DMS114 treated with DMSO at 0.1 percent for 48 hours (cell line): ENCODE measurements at regions not wholly inside any gene's neighbourhood (a gene's known extent, or its start where the extent isn't known, plus 50 kb on each side); places are given as distances from the start of the nearest gene placed in this dataset.
"Not testable (repeated sequence)": the region's sequence is repeated elsewhere in the genome, so short reads cannot be mapped to it uniquely, and the experiment has no call there.

Experiments used
- DNase-seq: peaks from one replicate; lab custom pipeline; 2025; ENCODE audit not compliant: unreplicated experiment; lab: John Stamatoyannopoulos, UW

DNA sequence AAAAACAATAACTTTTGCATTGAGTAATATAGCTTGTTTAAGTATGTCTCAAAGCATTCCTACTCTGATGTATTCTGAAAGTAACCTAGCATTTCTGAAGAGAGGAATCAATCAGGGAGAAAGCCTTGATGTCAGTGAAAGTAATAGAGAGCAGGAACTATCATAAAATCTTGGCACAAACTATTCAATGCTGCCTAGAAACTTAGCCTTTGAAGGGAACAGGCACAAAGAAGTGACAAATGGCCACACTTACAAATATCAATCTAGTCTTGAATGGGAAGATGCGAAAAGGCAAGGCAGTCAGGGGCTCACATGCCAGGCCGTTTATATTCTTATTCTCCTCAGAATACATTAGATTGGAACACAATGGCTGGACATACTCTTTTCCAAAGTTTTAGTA is 576.5 kb upstream of the ANO3 start:
- no peak for DNase-seq

DNA sequence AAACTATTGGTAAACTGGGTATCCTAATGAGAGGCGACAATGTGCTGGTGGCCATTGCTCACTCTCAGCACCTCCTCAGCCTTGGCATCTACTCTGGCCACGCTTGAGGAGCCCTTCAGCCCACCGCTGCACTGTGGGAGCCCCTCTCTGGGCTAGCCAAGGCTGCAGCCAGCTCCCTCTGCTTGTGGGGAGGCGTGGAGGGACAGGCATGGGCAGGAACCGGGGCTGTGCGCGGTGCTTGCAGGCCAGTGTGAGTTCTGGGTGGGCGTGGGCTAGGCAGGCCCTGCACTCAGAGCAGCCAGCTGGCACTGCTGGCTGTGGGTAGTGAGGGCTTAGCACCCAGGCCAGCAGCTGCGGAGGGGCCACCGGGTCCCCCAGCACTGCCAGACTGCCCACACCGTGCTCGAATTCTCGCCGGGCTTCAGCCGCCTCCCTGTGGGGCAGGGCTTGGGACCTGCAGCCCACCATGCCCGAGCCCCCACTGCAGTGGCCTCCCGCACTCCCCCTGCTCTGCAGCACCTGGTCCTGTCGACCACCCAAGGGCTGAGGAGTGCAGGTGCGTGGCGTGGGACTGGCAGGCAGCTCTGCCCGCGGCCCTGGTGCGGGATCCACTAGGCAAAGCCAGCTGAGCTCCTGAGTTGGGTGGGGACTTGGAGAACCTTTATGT is 575.9 kb upstream of the ANO3 start:
- no peak for DNase-seq

DNA sequence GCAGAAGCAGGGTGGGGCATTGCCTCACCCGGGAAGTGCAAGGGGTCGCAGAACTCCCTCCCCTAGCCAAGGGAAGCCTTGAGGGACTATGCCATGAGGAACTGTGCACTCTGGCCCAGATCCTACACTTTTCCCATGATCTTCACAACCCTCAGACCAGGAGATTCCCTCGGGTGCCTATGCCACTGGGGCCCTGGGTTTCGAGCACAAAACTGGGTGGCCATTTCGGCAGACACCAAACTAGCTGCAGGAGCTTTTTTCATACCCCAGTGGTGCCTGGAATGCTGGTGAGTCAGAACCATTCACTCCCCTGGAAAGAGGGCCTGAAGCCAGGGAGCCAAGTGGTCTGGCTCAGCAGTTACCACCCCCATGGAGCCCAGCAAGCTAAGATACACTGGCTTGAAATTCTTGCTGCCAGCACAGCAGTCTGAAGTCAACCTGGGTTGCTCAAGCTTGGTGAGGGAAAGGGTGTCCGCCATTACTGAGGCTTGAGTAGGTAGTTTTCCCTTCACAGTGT is 573.7 kb upstream of the ANO3 start:
- no peak for DNase-seq

DNA sequence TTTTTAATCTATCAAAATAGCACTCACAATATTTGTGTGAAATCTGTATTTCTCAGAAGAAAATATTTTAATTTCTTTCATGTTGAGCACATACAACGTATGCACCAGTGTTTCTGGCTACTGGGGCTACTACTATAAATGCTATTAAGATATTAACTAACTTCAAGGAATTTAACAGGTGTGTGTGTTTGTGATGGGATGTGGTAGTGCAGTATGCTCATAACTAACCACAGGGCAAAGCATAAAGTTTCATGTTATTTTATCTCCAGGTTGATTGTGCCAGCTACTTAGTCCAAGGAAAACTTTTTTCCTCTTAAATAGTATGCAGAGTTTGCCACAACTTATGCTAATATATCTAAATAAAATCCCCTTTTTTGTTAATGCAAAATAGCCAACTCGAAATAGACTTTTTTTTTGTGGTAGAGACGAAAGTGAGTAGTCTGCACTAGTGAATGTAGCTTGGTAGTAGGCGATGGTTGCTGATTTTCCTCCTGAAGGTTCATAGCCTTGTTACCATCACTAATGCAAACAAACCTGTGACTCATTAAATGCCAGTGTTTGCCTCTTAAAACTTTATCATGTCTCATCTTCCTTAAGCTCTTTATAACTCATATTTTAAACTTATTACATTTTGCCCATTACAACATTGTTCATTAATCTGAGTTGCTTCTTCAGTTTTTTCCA is 565.5 kb upstream of the ANO3 start:
- no peak for DNase-seq

DNA sequence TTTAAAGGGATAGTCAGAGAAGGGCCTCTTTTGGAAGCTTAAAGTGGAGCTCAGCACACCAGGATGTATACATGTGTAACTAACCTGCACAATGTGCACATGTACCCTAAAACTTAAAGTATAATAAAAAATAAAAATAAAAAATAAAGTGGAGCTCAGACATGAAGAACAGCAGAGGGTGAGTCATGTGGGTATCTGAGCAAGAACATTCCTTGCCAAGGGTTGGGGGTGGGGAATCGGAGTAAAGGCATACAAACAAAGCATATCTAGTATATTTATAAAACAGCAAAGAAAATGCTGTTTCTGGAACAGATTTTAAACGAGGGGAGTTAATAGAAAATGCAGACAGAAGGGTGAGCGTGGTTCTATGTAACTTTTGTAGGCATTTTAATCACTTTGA is 562.6 kb upstream of the ANO3 start:
- DNase-seq, result no peak

DNA sequence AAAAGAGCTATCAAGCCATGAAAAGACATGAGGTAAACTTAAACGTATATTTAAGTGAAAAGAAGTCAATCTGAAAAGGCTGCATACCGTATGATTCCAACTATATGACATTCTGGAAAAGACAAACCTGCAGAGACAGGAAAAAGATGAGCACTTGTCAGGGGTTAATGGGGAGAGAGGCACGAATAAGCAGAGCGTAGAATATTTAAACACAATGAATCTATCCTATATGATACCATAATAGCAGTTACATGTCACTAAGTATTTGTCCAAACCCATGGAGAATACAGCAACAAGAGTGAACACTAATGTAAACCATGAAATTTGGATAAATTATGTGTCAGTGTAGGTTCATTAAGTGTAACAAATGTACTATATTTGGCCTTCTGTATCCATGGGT is 560.3 kb upstream of the ANO3 start:
- no peak for DNase-seq

DNA sequence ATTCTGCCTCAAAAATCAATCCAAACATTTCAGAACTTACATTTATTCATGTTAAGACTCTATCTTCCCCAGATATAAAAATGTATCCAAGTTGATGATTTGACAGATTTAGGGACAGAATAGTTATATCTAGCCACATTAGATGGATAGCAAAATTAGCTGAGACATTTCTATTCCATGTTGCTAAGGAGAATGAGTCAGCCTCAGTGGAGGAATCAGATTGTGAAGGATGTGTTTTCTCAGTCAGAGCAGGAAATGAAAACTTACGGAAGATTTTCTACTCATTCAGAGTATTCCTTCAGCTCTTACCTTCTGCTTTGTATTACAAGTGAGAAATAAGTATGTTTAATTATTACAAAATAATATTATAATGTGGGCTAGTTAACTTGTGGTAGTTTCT is 556.3 kb upstream of the ANO3 start:
- DNase-seq, result no peak

DNA sequence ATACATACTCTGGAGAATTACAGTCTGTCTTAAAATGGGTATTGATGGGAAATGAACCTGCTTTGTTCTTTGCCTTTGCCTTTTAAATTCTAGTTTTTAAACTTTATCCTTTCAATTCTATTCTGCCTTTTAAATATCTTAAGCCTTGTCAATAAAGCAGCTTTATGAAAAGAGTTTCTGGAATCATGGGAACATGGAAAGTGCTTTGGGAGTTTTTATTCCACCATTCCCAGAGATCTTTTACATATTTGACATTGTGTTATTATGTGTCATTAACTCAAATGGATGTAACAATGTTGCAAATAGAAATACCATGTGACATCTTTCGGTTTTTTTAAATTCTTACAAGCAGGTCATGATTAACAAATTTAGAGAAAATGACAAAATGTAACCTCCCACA is 555.7 kb upstream of the ANO3 start:
- DNase-seq, result no peak

DNA sequence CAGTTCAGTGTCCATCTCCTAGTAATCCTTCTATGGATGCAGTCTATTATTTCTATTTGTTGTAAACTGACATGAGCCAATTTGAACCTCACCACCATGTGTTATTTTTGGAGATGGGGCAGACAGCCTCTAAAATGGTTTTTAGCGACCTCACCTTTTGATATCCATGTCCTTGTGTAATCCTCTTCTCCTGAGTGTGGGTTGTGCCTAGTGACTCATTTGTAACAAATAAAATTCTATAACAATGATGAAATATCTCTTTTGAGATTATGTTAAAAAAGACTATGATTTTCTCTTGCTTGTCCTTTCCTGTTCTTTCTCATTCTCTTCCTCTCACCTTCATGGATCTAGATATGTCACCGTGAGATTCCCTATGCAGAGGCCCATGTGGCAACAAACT is 554.6 kb upstream of the ANO3 start:
- DNase-seq, result no peak

DNA sequence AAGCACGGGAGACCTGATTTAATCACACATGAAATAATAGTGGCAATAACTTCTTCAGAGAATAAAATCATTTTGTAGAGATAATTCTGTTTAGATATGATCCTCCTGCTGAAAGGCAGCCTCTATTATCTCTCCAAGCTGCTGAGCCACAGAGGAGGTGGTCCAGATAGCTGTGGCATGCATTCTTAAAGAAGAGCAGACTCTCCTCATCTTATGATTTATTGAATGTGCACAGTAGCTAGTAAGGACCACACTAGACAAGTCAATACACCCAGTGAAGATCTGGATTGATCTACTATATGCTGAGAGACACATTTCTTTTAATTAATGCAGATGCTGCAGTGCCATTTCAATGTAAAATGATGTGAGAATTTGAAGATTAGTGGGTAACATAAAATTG is 552.9 kb upstream of the ANO3 start:
- no peak for DNase-seq

DNA sequence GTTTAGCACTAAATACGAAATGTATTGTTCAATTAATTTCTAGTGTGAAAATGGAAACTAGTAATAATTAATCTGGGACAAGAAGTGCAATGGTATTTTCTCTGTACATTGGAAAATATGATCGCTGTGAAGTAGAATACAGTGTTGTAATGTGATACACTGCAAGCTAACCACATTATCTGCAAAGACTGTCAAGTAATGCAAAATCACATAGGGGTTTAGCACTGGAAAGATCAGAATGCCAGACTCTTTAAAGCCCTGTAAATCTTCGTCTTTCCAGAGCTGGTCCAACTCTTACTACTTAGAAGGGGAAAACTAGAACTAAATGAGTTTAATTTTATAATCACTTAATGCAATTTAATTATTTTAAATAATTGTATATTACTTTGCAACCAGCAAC is 544.5 kb upstream of the ANO3 start:
- no peak for DNase-seq

DNA sequence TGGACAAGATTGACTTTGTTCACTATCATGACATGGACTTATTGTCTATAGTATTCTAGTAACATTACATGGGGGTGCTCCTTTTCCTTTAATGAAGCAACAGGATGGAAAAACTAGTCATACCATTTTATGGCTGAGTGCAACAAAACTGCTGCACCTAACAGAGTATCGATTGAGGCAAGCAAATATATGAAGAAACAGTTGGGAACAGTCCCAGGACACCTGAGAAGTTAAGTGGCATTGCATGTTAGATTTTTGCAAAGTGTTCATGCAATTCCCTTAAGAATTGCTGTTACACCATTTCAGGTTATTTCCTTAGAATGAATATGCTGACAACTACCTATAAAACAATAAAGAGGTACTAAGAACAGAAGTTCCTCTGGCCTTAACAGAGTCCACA is 541.5 kb upstream of the ANO3 start:
- no peak for DNase-seq

DNA sequence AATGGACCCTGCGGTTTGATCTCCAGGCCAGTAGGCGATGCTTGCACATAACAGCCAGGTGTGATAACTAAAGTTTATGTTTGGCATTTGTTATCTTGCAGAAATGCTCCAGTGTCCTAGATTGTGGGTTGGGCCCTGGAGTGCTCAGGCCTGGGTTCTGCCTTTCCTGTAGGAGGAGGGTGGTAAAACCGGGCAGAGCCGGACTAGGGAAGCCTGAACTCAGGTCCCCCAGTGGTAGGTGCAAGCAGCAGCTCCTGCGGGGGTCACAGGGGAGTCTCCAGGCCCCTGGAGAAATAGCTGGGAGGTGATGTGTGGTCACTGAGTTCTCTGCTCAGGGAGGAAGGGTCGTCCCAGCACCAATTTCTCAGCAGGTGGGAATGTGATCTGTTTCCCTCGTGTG is 538.3 kb upstream of the ANO3 start:
- DNase-seq, result no peak

DNA sequence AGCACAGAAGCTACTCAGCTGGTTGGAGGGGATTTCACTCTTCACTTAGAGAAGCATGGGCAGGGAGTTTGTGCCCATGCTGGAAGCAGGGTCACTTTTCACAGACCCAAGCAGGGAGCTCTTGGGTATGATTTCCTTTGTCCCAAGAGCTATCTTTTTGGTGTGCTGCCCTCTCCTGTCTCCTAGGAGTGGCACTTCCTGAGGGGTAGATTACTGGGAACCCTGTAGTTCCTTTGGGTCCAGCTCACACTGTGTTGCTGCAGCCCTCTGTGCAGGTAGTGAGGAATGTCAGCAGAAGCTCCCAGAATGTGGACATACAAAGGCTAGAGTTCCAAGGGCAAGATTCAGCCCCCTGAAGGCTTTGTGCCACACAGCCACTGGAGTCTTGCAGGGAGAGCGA is 537.1 kb upstream of the ANO3 start:
- no peak for DNase-seq

DNA sequence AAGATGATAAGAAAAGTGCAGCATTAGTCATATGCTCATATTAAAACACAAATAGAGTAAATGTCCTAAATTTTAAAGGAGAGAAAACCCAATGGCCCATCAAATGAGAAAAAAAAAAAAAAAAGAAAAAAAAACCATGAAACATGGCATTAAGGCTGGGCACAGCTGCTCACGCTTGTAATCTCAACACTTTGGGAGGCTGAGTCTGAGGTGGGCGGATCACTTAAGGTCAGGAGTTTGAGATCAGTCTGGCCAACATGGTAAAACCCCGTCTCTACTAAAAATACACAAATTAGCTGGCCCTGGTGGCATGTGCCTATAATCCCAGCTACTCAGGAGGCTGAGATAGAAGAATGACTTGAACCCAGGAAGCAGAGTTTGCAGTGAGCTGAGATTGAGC is 515.5 kb upstream of the ANO3 start:
- no peak for DNase-seq

DNA sequence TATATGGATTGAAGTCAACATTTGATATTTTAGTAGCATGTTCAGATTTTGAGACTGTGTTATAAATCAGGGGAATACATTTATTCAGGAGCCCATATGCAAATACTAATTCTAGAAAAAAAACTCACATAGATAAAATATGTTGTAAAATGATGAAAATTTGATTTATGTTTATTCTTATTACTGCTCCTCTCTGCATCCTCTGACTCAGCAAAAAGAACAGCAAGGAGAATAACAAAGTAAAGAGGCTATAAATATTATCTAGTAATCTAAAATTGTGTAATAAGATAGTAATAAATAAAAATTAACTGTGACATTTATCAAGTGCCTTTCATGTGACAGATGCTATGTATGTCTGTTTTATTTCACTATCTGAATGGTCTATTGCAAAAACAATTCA is 507.2 kb upstream of the ANO3 start:
- DNase-seq, result no peak

DNA sequence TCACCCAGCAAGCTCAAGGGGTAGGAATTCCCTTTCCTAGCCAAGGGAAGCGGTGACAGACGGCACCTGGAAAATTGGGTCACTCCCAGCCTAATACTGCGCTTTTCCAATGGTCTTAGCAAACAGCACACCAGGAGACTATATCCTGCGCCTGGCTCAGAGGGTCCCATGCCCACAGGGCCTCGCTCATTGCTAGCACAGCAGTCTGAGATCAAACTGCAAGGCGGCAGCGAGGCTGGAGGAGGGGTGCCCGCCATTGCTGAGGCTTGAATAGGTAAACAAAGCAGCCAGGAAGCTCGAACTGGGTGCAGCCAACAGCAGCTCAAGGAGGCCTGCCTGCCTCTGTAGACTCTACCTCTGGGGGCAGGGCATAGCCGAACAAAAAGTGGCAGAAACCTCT is 500.4 kb upstream of the ANO3 start:
- DNase-seq, result not testable (repeated sequence)

DNA sequence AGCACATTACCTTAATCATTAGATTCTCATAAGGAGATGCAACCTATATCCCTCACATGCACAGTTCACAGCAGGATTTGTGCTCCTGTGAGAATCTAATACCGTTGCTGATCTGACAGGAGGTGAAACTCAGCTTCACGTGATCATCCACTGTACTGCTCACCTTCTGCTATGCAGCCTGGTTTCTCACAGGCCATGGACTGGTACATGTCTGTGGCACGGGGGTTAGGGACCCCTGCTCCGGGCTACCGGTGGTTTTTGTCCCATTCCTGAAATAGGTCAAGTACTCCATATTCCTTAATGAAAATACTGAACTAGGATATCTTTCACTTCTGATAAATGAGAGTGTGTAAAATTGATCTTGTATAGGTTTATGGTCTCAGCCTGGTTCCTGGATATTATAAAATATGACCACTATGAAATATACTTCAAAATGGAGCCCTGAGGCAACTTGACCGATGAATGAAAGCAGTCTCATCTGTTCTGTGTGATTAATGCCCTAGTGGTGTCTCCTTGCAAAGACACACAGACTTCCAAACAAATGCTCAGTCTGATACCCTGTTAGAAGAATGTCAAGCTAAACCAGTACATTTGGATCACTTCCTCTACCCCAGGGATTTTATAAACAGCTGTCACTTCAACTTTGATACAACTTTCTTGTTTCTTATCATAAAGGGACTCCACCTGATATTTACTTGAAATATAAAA is 492.9 kb upstream of the ANO3 start:
- DNase-seq, result no peak

DNA sequence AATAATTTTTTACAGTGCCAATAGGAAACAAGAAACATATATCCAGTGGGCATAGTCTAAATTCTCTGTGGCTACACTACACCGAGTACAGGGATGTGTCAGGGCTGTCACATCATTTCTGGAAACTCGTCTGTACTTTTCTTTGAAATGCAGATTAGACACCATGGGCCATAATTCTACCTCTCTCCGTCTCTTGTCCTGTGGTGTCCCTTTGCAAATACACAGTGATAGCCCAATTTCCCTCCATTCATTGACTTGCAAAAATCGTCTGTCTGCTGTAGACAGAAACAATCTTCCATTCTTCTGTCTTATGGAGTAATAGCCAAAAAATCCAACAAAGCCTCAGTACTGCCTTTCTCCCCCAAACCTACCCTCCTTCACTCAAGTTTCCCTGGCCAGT is 487.1 kb upstream of the ANO3 start:
- no peak for DNase-seq

DNA sequence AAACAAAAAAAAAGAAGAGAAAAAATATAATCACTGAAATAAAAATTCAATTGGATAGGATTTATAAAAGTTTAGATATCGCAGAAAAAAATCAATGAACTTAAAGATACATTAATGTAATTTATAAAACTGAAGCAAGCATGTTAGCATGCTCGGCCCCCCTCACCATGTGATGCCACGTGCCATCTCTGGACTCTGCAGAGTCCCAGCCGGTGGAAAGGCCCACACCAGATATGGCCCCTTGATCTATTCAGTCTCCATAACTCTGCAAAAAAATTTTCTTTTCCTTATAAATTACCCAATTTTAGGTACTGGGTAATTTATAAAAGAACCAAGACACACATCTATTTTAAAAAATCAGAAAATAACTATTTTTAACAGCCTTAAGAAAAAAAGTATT is 476.0 kb upstream of the ANO3 start:
- DNase-seq, result no peak

DNA sequence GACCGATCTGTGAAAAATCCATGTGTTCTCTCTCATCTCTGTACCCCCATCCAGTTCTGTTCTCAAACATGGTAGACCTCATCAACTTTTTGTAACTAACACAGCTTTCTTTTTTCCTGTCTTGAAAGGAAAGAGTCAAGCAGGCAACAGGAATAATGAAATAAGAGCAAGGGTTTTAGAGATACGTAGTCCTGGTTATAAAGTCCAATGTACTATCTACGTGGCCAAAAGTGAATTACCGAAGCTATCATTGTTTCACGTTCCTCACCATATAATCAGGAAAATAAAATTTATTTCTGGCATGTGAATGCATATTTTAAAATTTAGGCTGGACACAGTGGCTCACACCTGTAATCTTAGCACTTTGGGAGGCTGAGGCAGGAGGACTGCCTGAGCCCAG is 472.2 kb upstream of the ANO3 start:
- no peak for DNase-seq

DNA sequence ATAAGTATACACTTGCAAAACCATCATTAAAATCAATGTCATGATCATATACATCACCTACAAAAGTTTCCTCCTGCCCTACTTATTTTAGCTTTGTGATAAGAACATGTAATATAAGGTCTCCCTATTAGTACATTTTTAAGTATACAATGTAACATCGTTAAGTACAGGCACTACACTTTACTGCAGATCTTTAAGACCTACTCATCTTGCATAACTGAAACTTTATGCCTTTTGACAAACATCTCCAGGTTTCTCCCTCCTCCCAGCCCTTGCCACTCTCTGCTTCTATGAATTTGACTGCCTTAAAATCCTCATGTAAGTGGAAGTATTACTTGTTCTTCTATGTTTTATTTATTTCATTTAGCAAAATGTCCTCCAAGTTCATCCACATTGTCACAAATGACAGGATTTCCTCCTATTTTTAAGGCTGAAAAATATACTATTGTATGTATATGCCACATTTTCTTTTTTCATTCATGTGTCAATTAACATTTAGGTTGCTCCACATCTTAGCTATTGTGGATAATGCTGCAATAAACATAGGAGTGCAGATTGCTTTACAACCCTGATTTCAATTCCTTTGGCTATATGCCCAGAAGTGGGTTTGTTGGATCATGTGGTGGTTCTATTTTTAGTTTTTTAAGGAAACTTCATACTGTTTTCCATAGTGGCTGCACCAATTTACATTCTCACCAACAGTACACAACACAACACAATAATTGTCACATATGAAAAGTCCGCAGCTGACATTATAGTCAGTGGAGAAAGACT is 471.1 kb upstream of the ANO3 start:
- no peak for DNase-seq
